WERI-Rb-1 (cell line): ENCODE measurements at regions not wholly inside any gene's neighbourhood (a gene's known extent, or its start where the extent isn't known, plus 50 kb on each side); places are given as distances from the start of the nearest gene placed in this dataset.

Source experiments
- DNase-seq: peaks from one replicate; pipeline ENCODE4 v3.0.0-alpha.2; 2020
- H3K27ac ChIP-seq: fragments of 250-450 bp; sonication (Bioruptor Pico); 2 replicates; pipeline ENCODE4 v1.5.1; 2020; ENCODE audit warnings: mild to moderate bottlenecking, moderate library complexity
- H3K27me3 ChIP-seq: fragments of 250-450 bp; sonication (Bioruptor Pico); 2 replicates; pipeline ENCODE4 v1.5.1; 2021; ENCODE audit warnings: mild to moderate bottlenecking, low read depth, moderate library complexity; ENCODE audit not compliant: insufficient read depth, severe bottlenecking
- H3K36me3 ChIP-seq: fragments of 250-450 bp; sonication (Bioruptor Pico); 2 replicates; pipeline ENCODE4 v1.5.1; 2020; ENCODE audit warnings: mild to moderate bottlenecking, moderate library complexity
- H3K4me3 ChIP-seq: 2 replicates; pipeline ENCODE4 v1.5.1; 2011; ENCODE audit warnings: low read depth, mild to moderate bottlenecking, control low read depth, low read length
- H3K9me3 ChIP-seq: fragments of 250-450 bp; sonication (Bioruptor Pico); 2 replicates; pipeline ENCODE4 v1.5.1; 2021; ENCODE audit warnings: mild to moderate bottlenecking, moderate library complexity; ENCODE audit not compliant: severe bottlenecking
- TF ChIP-seq, protein P1 (sequence below): IDR thresholded peaks from 2 replicates; pipeline ENCODE4 v1.5.1; 2011; ENCODE audit warnings: low read depth, mild to moderate bottlenecking, control low read depth, inconsistent platforms, low read length

DNA sequence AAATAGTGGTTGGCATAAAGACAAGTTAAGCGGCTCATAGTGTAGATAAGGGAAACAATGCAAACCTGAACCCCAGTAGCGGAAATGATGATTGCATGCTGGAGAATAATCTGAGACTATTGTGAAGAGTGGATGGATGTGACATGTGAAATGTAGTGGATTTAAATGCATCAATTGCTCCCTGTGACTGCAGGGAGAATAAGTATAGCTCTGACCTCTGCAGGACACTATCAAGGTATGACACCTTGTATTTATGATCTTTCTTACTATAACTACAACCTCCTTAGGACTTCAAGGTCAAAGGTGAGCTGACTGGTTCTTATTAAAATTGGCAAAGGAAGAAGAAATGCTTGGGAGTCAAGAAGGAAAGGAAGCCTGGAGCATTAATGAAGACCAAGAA lies 285.6 kb downstream of the GRIN2B start:
- no peaks in the 10 kb centered on the region for H3K36me3 ChIP-seq
- TF ChIP-seq, protein P1, sequence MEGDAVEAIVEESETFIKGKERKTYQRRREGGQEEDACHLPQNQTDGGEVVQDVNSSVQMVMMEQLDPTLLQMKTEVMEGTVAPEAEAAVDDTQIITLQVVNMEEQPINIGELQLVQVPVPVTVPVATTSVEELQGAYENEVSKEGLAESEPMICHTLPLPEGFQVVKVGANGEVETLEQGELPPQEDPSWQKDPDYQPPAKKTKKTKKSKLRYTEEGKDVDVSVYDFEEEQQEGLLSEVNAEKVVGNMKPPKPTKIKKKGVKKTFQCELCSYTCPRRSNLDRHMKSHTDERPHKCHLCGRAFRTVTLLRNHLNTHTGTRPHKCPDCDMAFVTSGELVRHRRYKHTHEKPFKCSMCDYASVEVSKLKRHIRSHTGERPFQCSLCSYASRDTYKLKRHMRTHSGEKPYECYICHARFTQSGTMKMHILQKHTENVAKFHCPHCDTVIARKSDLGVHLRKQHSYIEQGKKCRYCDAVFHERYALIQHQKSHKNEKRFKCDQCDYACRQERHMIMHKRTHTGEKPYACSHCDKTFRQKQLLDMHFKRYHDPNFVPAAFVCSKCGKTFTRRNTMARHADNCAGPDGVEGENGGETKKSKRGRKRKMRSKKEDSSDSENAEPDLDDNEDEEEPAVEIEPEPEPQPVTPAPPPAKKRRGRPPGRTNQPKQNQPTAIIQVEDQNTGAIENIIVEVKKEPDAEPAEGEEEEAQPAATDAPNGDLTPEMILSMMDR, result no peak

DNA sequence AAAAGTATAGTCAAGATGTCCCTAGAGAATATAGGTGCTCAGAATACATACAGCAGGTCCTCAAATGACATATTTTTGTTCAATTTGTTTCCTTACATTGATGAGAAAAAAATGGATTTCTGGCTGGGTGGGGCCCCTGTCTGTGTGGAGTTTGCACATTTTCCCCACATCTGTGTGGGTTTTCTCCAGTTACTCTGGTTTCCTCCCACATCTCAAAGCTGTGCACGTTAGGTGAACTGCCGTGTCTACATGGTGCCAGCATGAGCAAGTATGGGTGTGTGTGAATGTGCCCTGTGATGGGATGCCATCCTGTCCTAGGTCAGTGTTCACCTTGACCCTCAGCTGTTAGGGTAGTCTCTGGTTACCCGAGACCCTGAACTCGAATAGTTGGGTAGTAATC lies 289.1 kb downstream of the GRIN2B start:
- no peak overlapping the region for H3K4me3 ChIP-seq
- H3K27me3 ChIP-seq, result no peaks in the 10 kb centered on the region
- no peak for DNase-seq
- H3K36me3 ChIP-seq, result no peaks in the 10 kb centered on the region
- no peaks in the 10 kb centered on the region for H3K9me3 ChIP-seq
- TF ChIP-seq, protein P1, result no peak
- no peak overlapping the region for H3K27ac ChIP-seq

More for the DNA sequence above, 285.6 kb downstream of the GRIN2B start:
- no peak for DNase-seq
- no peaks in the 10 kb centered on the region for H3K27me3 ChIP-seq
- no peak overlapping the region for H3K4me3 ChIP-seq
- H3K27ac ChIP-seq, result no peak overlapping the region
- no peaks in the 10 kb centered on the region for H3K9me3 ChIP-seq

DNA sequence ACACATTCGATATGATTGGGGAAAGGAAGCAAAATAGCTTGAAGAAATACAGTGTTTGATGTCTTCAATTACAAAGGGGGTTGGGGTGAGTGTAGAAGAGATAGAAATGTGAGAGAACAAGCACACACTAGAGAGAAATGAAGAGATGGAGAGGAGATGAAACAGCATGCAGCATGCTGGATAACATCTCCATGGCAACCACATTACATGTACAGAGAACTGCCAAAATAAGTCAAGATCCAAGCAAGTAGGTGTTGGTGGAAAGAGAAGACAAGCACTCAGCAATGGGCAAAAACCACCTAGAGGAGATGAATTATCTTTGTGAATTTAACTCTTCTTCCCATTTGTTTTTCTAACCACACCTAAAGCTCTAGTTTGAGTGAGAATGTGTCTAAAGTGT lies 289.8 kb downstream of the GRIN2B start:
- Histone ChIP-seq H3K9me3 (no peaks in the 10 kb centered on the region), H3K27ac (no peak overlapping the region), H3K4me3 (no peak overlapping the region), H3K36me3 (no peaks in the 10 kb centered on the region), H3K27me3 (no peaks in the 10 kb centered on the region)
- DNase-seq, result no peak
- TF ChIP-seq, protein P1, result no peak

DNA sequence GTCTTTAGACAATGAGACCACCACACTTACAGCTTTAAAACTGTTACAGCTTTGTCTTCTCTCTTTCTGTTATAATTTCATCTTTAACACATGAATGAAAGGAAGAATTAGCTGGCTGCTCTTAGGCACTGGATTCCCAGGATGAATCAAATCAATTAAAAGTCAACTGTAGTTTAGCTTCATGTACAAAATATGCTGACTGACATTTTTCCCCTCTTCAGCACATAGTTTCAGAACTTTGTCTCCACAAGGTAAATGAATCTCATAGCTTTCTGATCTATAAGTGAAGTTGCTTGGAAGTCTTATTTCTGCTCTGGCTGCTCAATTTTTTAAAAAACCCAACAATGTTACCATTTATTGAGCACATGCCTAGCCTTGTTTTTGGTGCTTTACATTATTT lies 293.8 kb downstream of the GRIN2B start:
- no peak for DNase-seq
- Histone ChIP-seq H3K9me3 (no peaks in the 10 kb centered on the region), H3K27me3 (no peaks in the 10 kb centered on the region), H3K27ac (no peak overlapping the region), H3K4me3 (no peak overlapping the region), H3K36me3 (no peaks in the 10 kb centered on the region)
- TF ChIP-seq, protein P1, result no peak

DNA sequence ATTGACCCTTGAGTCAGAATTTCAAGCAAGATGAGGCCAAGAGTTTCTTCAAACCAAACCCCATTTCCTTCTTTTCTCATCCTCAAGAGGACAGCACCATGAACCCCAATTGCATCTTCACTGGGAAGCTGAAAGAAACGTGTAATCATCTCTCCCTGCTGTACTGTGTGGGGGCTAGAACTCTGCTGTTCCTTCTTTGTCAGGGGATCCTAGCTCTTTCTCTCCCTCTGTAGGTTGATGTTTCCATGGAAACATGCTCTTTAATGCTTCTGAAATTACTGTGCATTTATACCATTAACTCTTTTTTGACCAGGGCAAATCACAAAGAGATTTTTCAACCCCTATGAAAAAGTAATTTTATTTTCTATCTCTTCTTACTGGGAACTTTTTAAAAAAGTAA lies 295.1 kb downstream of the GRIN2B start:
- Histone ChIP-seq H3K27ac (no peak overlapping the region), H3K36me3 (no peaks in the 10 kb centered on the region), H3K9me3 (no peaks in the 10 kb centered on the region), H3K4me3 (no peak overlapping the region), H3K27me3 (no peaks in the 10 kb centered on the region)
- DNase-seq, result no peak
- TF ChIP-seq, protein P1, result no peak

DNA sequence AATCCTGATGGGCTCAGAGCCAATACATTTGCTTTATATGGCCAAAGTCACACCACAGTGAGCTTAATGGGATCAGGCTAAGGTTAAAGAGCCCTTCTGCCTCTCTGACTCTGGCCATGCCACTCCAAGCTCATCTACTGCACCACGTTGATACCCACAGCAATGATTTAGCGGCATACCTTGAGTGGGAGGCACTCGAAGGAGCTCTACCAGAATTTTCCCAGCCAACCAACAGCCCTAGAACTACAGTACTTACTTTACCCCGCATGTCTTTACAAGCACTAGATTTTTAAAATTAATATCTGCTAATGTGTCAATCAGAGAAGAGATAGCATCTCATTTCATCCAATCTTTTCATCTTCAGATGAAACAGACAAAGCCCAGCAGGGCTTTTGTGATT lies 300.5 kb downstream of the GRIN2B start:
- Histone ChIP-seq H3K36me3 (no peaks in the 10 kb centered on the region), H3K27me3 (no peaks in the 10 kb centered on the region), H3K27ac (no peak overlapping the region), H3K9me3 (no peaks in the 10 kb centered on the region), H3K4me3 (no peak overlapping the region)
- DNase-seq, result no peak
- TF ChIP-seq, protein P1, result no peak
